Left ventricle myocardium inferior (tissue), 1 donor: ENCODE measurements at regions not wholly inside any gene's neighbourhood (a gene's known extent, or its start where the extent isn't known, plus 50 kb on each side); places are given as distances from the start of the nearest gene placed in this dataset.

Experiments used
- DNase-seq: peaks from one replicate; pipeline ENCODE4 v3.0.0-alpha.2; 2020
- H3K27ac ChIP-seq: fragments of 200-600 bp; replicated peaks from 2 replicates; pipeline ENCODE4 v1.8.0; 2021
- H3K27me3 ChIP-seq: fragments of 200-600 bp; 2 replicates; pipeline ENCODE4 v1.8.0; 2021; ENCODE audit warnings: low read depth
- H3K36me3 ChIP-seq: fragments of 200-600 bp; 2 replicates; pipeline ENCODE4 v1.8.0; 2021
- H3K4me1 ChIP-seq: fragments of 200-600 bp; 2 replicates; pipeline ENCODE4 v1.8.0; 2021
- H3K4me3 ChIP-seq: fragments of 200-600 bp; 2 replicates; pipeline ENCODE4 v1.8.0; 2021; ENCODE audit warnings: mild to moderate bottlenecking, moderate library complexity
- H3K9me3 ChIP-seq: fragments of 200-600 bp; replicated peaks from 2 replicates; pipeline ENCODE4 v1.8.0; 2021
- CTCF ChIP-seq: fragments of 200-600 bp; IDR thresholded peaks from 2 replicates; pipeline ENCODE4 v1.8.0; 2021; ENCODE audit warnings: antibody characterized with exemption, mild to moderate bottlenecking, borderline replicate concordance
- intact Hi-C: fragments of 100-400 bp; cut with micrococcal nuclease; formaldehyde crosslinking; loops from one replicate; pipeline ENCODE4 v1.11.0; 2022
- donor health status: DM: no; HTN: yes; CAD: no; lungs with severe emphysema.

DNA sequence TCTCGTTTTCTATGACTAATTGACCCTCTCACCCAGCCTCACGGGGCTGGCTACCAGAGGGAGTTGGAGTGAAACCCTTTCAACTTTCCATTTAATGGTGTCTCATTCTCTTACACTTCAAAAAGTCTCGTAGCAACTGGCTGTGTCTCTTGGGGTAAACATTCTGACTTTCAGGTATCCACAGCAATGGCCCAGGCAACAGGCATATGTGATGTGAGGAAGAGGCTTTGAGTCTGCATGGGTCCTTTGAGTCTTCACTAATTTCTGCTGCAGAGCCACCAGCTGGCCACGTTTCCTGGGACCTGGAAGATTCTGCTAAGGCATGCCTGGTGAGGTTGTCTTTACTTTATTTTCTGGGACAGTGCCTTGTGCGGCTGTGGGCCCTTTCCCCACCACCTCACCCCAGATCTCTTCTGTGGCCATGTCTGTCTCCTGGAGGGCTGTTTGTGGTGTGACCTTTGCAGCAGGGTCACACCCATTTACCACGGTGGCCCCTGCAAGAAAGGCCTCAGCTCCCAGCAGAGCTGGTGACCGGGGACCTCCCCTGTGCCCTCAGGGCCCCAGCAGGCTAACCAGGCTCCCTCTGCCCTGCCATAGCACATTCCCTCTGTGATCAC, 112.5 kb upstream of the FRG1 start:
- H3K4me1 ChIP-seq = peaks cover 5% of the 10 kb centered on the region
- H3K9me3 ChIP-seq = no peaks in the 10 kb centered on the region
- H3K27me3 ChIP-seq = no peaks in the 10 kb centered on the region
- TF ChIP-seq CTCF = no peak
- intact Hi-C loops = no loop called here
- no peak for DNase-seq
- H3K36me3 ChIP-seq = no peaks in the 10 kb centered on the region
- no peak overlapping the region for H3K27ac ChIP-seq
- no peak overlapping the region for H3K4me3 ChIP-seq

- Histone ChIP-seq H3K9me3 (no peaks in the 10 kb centered on the region), H3K4me3 (no peak overlapping the region), H3K27ac (no peak overlapping the region), H3K4me1 (no peaks in the 10 kb centered on the region), H3K36me3 (no peaks in the 10 kb centered on the region), H3K27me3 (no peaks in the 10 kb centered on the region)
- intact Hi-C loops = no loop called here
- no peak for DNase-seq
- TF ChIP-seq CTCF = no peak
These were observed 108.1 kb upstream of the FRG1 start for GRCh38 chr4:189832528-189832927.

DNA sequence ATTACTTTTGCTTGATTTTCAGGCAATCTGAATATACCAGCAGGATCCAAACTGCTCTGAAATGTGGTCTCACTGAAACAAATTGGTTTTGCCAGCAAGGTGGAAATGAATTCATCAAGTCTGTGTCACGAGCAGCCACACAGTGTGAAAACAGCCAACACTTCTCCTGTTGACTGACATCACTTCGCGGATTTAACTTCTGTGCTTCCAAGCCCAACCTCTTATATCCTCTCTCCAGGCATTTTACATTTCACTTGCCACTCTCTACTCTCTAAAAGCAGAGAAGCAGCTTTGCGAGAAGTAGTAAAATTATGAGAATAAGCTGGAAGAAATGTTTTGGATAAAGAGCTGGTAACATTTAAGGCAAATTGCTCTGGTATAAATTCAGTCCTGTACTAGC, 106.1 kb upstream of the FRG1 start:
- peak overlapping the region; percentile 66 for H3K27ac ChIP-seq
- no peak for DNase-seq

GRCh38 chr4:189835505-189835904, 105.2 kb upstream of the FRG1 start:
- intact Hi-C loops = no loop called here
- H3K4me3 ChIP-seq = no peak overlapping the region
- DNase-seq = no peak
- H3K27ac ChIP-seq = peak overlapping the region; percentile 66
- peaks cover 9% of the 10 kb centered on the region for H3K4me1 ChIP-seq
- no peaks in the 10 kb centered on the region for H3K27me3 ChIP-seq
- no peak for TF ChIP-seq CTCF
- H3K9me3 ChIP-seq = no peaks in the 10 kb centered on the region
- H3K36me3 ChIP-seq = no peaks in the 10 kb centered on the region

More for the DNA sequence above, 106.1 kb upstream of the FRG1 start:
- H3K36me3 ChIP-seq = no peaks in the 10 kb centered on the region
- H3K27me3 ChIP-seq = no peaks in the 10 kb centered on the region
- intact Hi-C loops = no loop called here
- no peak overlapping the region for H3K4me3 ChIP-seq
- no peaks in the 10 kb centered on the region for H3K4me1 ChIP-seq
- no peak for TF ChIP-seq CTCF
- H3K9me3 ChIP-seq = no peaks in the 10 kb centered on the region

DNA sequence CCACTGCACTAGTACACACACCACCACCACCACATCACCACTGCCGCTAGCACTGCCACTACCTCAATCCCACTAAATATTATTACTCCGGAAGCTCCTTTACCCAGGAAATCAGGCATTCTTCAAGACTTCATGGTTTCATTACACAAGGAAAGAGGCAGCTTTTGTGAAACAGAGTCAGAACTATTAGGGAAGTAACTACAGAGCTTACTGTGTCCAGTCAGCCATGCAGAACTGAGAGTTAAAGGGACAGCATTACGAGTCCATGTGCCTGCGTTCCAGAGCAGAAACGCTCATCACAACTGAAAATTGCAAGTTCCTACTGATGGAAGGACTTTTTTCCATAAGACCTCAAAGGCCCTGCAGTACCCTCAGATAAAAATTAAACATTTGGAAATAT, 103.2 kb upstream of the FRG1 start:
- H3K9me3 ChIP-seq = no peaks in the 10 kb centered on the region
- H3K36me3 ChIP-seq = no peaks in the 10 kb centered on the region
- DNase-seq = no peak
- no peaks in the 10 kb centered on the region for H3K27me3 ChIP-seq
- H3K4me1 ChIP-seq = peaks cover 9% of the 10 kb centered on the region
- no peak for TF ChIP-seq CTCF
- no peak overlapping the region for H3K4me3 ChIP-seq
- intact Hi-C loops = no loop called here
- peak overlapping the region; percentile 90 for H3K27ac ChIP-seq
